ENCODE measurements at regions not wholly inside any gene's neighbourhood (a gene's known extent, or its start where the extent isn't known, plus 50 kb on each side); places are given as distances from the start of the nearest gene placed in this dataset.

GRCh38 chr2:455015-455705, 167.3 kb upstream of the ALKAL2 start:
- no peaks in the 10 kb centered on the region for H3K9me3 ChIP-seq
- TF ChIP-seq CTCF (IDR thresholded peaks at IDR 0.05) (no peak), EP300 (IDR thresholded peaks at IDR 0.05) (no peak)
- H3K4me1 ChIP-seq, result no peaks in the 10 kb centered on the region
- WGBS, 2 donors, result 69 to 81% methylated on average over 15 to 17 of the region's 17 CpGs
- H3K4me3 ChIP-seq, result no peak overlapping the region
- H3K27me3 ChIP-seq, result no peaks in the 10 kb centered on the region
- ATAC-seq (ENCODE audit: low FRiP score in 2 of 2) (no peak), DNase-seq (no peak)
- no peaks in the 10 kb centered on the region for H3K36me3 ChIP-seq
- H3K27ac ChIP-seq, result no peak overlapping the region

- Histone ChIP-seq H3K9me3 (no peaks in the 10 kb centered on the region), H3K27ac (no peak overlapping the region), H3K4me1 (no peaks in the 10 kb centered on the region), H3K4me3 (no peak overlapping the region), H3K36me3 (no peaks in the 10 kb centered on the region), H3K27me3 (no peaks in the 10 kb centered on the region)
- WGBS, 2 donors, result 70 to 80% methylated on average over 7 to 11 of the region's 11 CpGs
- no peak for TF ChIP-seq POLR2A (IDR thresholded peaks at IDR 0.05)
- TF ChIP-seq POLR2AphosphoS5 (IDR thresholded peaks at IDR 0.05), result no peak
- no peak for TF ChIP-seq CTCF (IDR thresholded peaks at IDR 0.05)
- no peak for TF ChIP-seq EP300 (IDR thresholded peaks at IDR 0.05)
- DNase-seq, result no peak
- ATAC-seq (ENCODE audit: low FRiP score in 2 of 2), result no peak
Measured at GRCh38 chr2:453132-453531, 165.2 kb upstream of the ALKAL2 start.

GRCh38 chr2:451495-451894, 163.6 kb upstream of the ALKAL2 start:
- no peaks in the 10 kb centered on the region for H3K27me3 ChIP-seq
- TF ChIP-seq CTCF (IDR thresholded peaks at IDR 0.05), result no peak
- no peak for TF ChIP-seq POLR2A (IDR thresholded peaks at IDR 0.05)
- no peak for TF ChIP-seq POLR2AphosphoS5 (IDR thresholded peaks at IDR 0.05)
- no peak for TF ChIP-seq EP300 (IDR thresholded peaks at IDR 0.05)
- no peaks in the 10 kb centered on the region for H3K36me3 ChIP-seq
- DNase-seq (no peak), ATAC-seq (ENCODE audit: low FRiP score in 2 of 2) (no peak)
- H3K4me1 ChIP-seq, result no peaks in the 10 kb centered on the region
- no peak overlapping the region for H3K4me3 ChIP-seq
- WGBS, 2 donors, result 93 to 95% methylated on average over 16 of the region's 16 CpGs
- no peak overlapping the region for H3K27ac ChIP-seq
- no peaks in the 10 kb centered on the region for H3K9me3 ChIP-seq

GRCh38 chr2:449246-450067, 161.6 kb upstream of the ALKAL2 start:
- ATAC-seq (ENCODE audit: low FRiP score in 2 of 2) (no peak), DNase-seq (no peak)
- Histone ChIP-seq H3K36me3 (no peaks in the 10 kb centered on the region), H3K9me3 (no peaks in the 10 kb centered on the region), H3K4me1 (no peaks in the 10 kb centered on the region), H3K4me3 (no peak overlapping the region), H3K27me3 (no peaks in the 10 kb centered on the region), H3K27ac (no peak overlapping the region)
- WGBS, 2 donors, result 71 to 76% methylated on average over 6 of the region's 6 CpGs
- TF ChIP-seq CTCF (IDR thresholded peaks at IDR 0.05), result no peak
- no peak for TF ChIP-seq EP300 (IDR thresholded peaks at IDR 0.05)
- no peak for TF ChIP-seq POLR2AphosphoS5 (IDR thresholded peaks at IDR 0.05)
- no peak for TF ChIP-seq POLR2A (IDR thresholded peaks at IDR 0.05)

All from upper lobe of left lung (tissue), 6 donors.